GM23248 (cell line): ENCODE measurements at regions not wholly inside any gene's neighbourhood (a gene's known extent, or its start where the extent isn't known, plus 50 kb on each side); places are given as distances from the start of the nearest gene placed in this dataset.

Experiments used
- EZH2 ChIP-seq: fragments of 200-600 bp; sonication (generic); IDR thresholded peaks from 2 replicates; pipeline ENCODE4 v1.6.1; 2018; ENCODE audit warnings: antibody characterized with exemption, mild to moderate bottlenecking; ENCODE audit not compliant: insufficient read depth, poor library complexity, severe bottlenecking
- EZH2phosphoT487 ChIP-seq: fragments of 200-600 bp; sonication (generic); IDR thresholded peaks from 2 replicates; pipeline ENCODE4 v1.6.1; 2018; ENCODE audit warnings: antibody characterized with exemption, moderate library complexity, mild to moderate bottlenecking, low read depth; ENCODE audit not compliant: insufficient read depth

GRCh38 chr2:67600222-67600871 lies 203.2 kb downstream of the ETAA1 start:
- TF ChIP-seq EZH2 (no peak), EZH2phosphoT487 (no peak)
